ENCODE measurements at regions not wholly inside any gene's neighbourhood (a gene's known extent, or its start where the extent isn't known, plus 50 kb on each side); places are given as distances from the start of the nearest gene placed in this dataset.

DNA sequence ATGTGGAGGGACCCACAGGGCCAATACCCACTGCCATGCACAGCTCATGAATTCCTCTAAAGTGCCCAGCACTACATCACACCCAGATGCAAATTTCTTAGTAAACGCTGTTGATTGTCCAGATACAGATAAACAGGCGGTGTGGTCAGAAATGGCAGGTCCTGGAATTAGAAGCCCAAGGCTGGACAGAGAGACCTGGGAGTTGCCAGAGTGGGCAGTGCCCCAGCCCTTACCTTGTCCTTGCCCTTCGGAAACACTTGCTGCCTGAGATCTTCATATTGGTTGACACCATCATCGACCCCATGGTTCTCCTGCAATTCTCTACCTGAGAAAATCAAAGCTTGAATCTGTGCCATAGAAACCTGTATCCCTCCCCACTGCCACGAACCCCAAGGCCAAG is 149.3 kb upstream of the ETV3 start:
- H3K4me3 Mint-ChIP-seq, result no peak overlapping the region
- H3K4me1 Mint-ChIP-seq (ENCODE audit: low read depth), result no peaks in the 10 kb centered on the region
- H3K9me3 Mint-ChIP-seq, result no peaks in the 10 kb centered on the region
- H3K36me3 Mint-ChIP-seq (ENCODE audit: low read depth), result no peaks in the 10 kb centered on the region
- no peak for DNase-seq (ENCODE audit: low spot score)
- H3K27ac Mint-ChIP-seq, result no peak overlapping the region
- intact Hi-C loops (cut with micrococcal nuclease), result no loop called here
- H3K27me3 Mint-ChIP-seq (ENCODE audit: insufficient read depth), result peaks cover 12% of the 10 kb centered on the region

DNA sequence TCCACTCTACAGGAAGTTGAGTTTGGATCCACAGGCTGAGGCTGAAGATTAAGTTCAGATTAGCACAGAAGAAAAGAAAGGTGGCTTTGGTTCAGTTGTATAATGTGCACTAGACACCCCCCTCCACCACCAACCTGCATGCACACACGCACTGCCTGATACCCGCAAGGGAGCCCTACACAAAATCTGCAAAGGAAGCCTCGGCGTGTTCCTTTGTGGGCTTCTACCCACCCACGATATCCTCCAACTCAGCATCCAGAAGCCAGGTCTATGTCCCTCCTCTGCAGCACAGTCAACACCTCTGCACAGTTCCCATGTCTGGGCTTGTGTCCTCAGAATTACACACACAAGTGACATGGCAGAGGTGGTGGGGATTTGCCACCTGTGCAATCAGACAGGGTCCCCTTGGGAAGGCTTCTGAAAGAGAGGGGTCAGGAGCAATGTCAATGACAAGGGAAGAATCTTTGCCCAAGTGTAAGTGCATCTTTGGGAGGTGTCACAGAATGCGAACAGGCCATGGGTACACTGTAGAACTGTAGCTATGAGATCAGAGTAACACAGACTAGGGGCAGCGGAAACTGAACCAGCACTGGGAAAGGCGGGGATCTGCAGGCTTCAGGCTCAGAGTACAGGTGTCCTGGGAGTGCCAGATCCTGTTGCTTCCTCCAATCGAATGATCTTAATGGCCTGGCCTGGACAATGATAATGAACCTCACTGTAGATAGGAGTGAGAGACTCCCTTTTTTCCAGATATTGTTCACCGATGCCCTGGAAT is 148.6 kb upstream of the ETV3 start:
- no peaks in the 10 kb centered on the region for H3K9me3 Mint-ChIP-seq
- no peak for DNase-seq (ENCODE audit: low spot score)
- intact Hi-C loops (cut with micrococcal nuclease), result no loop called here
- H3K4me1 Mint-ChIP-seq (ENCODE audit: low read depth), result no peaks in the 10 kb centered on the region
- peaks cover 15% of the 10 kb centered on the region for H3K27me3 Mint-ChIP-seq (ENCODE audit: insufficient read depth)
- H3K36me3 Mint-ChIP-seq (ENCODE audit: low read depth), result no peaks in the 10 kb centered on the region
- H3K4me3 Mint-ChIP-seq, result no peak overlapping the region
- no peak overlapping the region for H3K27ac Mint-ChIP-seq

DNA sequence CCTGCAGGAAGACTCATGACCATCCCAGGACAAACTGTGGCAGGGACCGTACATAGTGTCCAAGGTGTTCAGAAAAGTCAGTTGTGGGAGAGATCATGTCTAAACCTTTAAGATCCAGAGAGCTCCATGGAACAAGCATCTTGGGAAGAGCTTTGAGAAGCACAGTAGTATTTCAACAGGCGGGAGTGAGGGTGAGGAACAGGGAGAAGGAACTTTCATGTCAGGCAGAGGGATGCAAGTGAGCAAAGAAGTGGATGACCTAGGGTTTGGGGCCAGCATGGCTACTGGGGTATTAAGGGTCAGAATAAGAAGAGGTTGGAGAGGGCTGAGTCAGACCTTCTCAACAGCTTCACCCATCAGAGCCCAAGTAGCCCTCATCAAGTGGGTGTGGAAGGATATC is 147.9 kb upstream of the ETV3 start:
- Mint-ChIP-seq H3K27ac (no peak overlapping the region), H3K4me3 (no peak overlapping the region), H3K4me1 (ENCODE audit: low read depth) (no peaks in the 10 kb centered on the region), H3K9me3 (no peaks in the 10 kb centered on the region), H3K27me3 (ENCODE audit: insufficient read depth) (peaks cover 19% of the 10 kb centered on the region), H3K36me3 (ENCODE audit: low read depth) (no peaks in the 10 kb centered on the region)
- DNase-seq (ENCODE audit: low spot score), result no peak
- intact Hi-C loops (cut with micrococcal nuclease), result no loop called here

DNA sequence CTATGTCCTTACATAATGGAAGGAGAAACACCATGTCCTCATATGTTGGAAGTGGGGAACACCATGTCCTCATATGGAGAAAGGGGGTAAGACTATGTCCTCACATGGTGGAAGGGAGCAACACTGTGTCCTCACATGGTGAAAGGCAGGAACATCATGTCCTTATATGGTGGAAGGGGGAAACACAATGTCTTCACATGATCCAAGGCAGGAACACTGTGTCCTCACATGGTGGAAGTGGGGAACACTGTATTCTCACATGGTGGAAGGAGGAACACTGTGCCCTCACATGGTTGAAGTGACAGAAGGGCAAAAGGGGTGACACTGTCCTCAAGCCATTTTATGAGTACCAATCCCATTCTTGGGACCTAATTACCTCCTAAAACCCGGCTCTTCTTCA is 146.3 kb upstream of the ETV3 start:
- peaks cover 22% of the 10 kb centered on the region for H3K27me3 Mint-ChIP-seq (ENCODE audit: insufficient read depth)
- H3K9me3 Mint-ChIP-seq, result no peaks in the 10 kb centered on the region
- intact Hi-C loops (cut with micrococcal nuclease), result no loop called here
- no peak for DNase-seq (ENCODE audit: low spot score)
- H3K36me3 Mint-ChIP-seq (ENCODE audit: low read depth), result no peaks in the 10 kb centered on the region
- H3K4me1 Mint-ChIP-seq (ENCODE audit: low read depth), result no peaks in the 10 kb centered on the region
- H3K27ac Mint-ChIP-seq, result no peak overlapping the region
- H3K4me3 Mint-ChIP-seq, result no peak overlapping the region

DNA sequence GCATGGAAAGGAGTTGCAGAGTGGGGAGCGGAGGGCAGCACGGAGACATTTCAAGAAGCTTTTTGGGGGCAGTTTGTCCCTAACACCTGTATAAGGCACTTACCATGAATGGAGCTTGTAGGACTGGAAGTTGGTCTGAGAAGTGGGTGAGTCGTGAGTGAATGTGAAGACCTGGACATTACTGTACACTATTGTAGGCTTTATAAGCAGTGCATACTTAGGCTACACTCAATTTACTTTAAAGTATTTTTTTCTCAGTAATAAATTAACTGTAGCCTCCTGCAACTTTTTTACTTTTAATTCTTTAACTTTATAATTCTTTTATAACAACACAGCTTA is 141.6 kb upstream of the ETV3 start:
- no peak for DNase-seq (ENCODE audit: low spot score)
- H3K27me3 Mint-ChIP-seq (ENCODE audit: insufficient read depth), result peaks cover 23% of the 10 kb centered on the region
- no peak overlapping the region for H3K27ac Mint-ChIP-seq
- no peaks in the 10 kb centered on the region for H3K9me3 Mint-ChIP-seq
- no peaks in the 10 kb centered on the region for H3K4me1 Mint-ChIP-seq (ENCODE audit: low read depth)
- intact Hi-C loops (cut with micrococcal nuclease), result no loop called here
- H3K36me3 Mint-ChIP-seq (ENCODE audit: low read depth), result no peaks in the 10 kb centered on the region
- H3K4me3 Mint-ChIP-seq, result no peak overlapping the region

DNA sequence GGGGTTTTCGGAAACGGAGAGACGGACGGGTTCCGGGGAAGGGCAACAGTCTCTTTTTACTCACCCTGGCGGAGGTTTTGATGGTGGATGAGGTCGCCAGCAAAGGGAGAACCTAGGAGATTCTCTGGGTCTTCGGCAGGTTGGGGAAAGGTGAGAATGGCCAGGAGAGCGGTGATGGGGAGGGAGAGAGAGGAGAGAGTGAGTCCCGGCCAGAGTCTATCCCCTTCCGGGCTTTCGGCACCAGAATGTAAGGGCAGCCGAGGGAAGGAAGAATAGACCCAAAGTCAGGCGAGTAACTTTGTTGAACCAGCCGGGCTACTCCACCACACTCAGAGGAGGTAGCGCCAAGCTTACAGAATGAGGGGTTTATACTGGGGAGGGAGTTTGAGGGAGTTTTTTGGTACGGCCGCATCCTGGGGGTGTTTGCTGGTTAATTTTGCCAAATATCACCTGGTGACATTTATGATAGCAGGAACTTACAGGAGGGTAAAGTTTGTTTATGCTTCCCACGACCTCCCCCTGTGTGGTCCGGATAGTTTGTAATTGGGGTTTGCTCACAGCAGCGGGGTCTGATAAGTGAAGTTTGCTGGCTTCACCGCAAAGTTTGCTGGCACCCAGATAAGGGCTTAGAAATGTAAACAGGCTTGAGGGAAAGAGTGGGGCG is 141.1 kb upstream of the ETV3 start:
- H3K27me3 Mint-ChIP-seq (ENCODE audit: insufficient read depth), result peaks cover 23% of the 10 kb centered on the region
- no peaks in the 10 kb centered on the region for H3K9me3 Mint-ChIP-seq
- H3K36me3 Mint-ChIP-seq (ENCODE audit: low read depth), result no peaks in the 10 kb centered on the region
- DNase-seq (ENCODE audit: low spot score), result no peak
- no peak overlapping the region for H3K27ac Mint-ChIP-seq
- no peaks in the 10 kb centered on the region for H3K4me1 Mint-ChIP-seq (ENCODE audit: low read depth)
- intact Hi-C loops (cut with micrococcal nuclease), result no loop called here
- no peak overlapping the region for H3K4me3 Mint-ChIP-seq

DNA sequence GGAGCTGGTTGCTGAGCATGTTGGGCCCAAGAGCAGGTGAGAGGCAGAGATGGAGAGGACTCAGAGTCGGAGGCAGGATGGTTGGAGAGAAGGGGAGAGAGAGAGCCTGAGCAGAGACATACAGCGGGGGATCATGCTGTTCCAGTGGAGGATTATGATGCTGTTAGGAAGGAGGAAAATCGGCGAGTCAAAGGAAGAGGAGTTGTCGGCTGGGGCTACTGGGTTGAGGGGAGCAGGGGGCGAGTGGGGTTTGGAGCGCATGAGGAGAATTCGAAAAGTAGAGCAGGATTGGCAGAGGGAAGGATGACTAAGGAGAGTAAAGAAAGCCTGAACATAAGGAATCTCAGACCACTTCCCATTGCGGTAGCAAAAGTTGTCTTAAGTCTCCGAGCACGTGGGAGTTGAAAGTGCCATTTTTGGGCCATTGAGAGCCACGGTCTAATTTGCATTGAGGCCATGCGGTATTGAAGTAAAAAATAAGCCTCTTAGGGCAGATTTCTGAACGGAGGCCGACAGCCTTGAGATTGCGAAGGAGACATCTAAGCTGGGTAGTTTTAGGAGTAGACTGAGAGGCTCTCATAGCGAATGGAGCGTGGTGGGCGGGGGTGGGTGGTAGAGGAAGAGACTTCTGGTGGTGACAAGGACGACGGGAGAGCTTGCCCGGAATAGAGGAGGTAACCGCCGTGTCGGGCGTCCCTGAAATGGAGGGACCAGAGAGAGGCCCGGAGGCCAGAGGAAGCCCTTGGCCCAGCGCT is 140.4 kb upstream of the ETV3 start:
- H3K9me3 Mint-ChIP-seq, result no peaks in the 10 kb centered on the region
- intact Hi-C loops (cut with micrococcal nuclease), result no loop called here
- H3K4me1 Mint-ChIP-seq (ENCODE audit: low read depth), result no peaks in the 10 kb centered on the region
- H3K27me3 Mint-ChIP-seq (ENCODE audit: insufficient read depth), result peaks cover 22% of the 10 kb centered on the region
- no peak for DNase-seq (ENCODE audit: low spot score)
- no peak overlapping the region for H3K4me3 Mint-ChIP-seq
- H3K36me3 Mint-ChIP-seq (ENCODE audit: low read depth), result no peaks in the 10 kb centered on the region
- H3K27ac Mint-ChIP-seq, result no peak overlapping the region

DNA sequence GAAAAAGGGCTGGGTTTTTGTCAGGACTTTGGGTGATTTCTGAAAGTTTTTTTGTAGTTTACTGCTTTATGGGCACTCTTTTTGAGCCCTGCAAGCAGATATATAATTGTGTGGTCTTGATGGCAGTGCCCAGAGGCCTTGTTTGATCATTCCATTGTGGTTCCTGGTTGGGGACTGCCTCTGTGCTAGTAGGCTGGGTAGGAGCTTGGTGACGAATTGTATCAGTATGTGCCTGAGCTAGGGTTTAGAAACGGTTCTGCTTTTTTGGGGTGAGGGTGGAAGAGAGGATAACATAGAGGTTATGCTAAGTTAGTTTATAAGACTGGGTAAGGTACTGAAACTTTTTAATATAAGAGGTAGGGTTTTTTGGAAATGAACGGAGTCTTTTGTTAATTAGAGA is 139.7 kb upstream of the ETV3 start:
- Mint-ChIP-seq H3K4me1 (ENCODE audit: low read depth) (no peaks in the 10 kb centered on the region), H3K27me3 (ENCODE audit: insufficient read depth) (peaks cover 18% of the 10 kb centered on the region), H3K4me3 (no peak overlapping the region), H3K9me3 (no peaks in the 10 kb centered on the region), H3K36me3 (ENCODE audit: low read depth) (no peaks in the 10 kb centered on the region), H3K27ac (no peak overlapping the region)
- DNase-seq (ENCODE audit: low spot score), result no peak
- intact Hi-C loops (cut with micrococcal nuclease), result no loop called here

DNA sequence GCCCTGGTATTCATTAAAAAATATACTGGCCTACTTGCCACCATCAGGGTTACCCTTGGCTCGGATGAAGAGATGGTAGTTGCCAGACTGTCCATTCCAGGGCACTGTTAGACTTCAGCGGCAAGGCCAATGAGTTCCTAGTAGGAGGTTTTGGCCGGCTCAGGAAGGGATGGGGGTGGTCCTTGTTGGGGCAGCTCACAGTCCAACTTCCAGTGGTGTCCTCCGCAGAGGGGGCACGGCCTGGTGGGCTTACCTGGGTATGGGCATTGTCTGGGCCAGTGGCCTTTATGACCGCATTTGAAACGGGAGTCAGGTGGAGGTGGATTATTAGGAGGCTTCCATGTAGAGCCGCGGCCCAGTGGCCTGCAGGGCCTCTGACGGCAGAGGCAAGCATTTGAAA is 139.1 kb upstream of the ETV3 start:
- Mint-ChIP-seq H3K27ac (no peak overlapping the region), H3K9me3 (no peaks in the 10 kb centered on the region), H3K36me3 (ENCODE audit: low read depth) (no peaks in the 10 kb centered on the region), H3K4me3 (no peak overlapping the region), H3K4me1 (ENCODE audit: low read depth) (no peaks in the 10 kb centered on the region), H3K27me3 (ENCODE audit: insufficient read depth) (peaks cover 15% of the 10 kb centered on the region)
- intact Hi-C loops (cut with micrococcal nuclease), result no loop called here
- no peak for DNase-seq (ENCODE audit: low spot score)

DNA sequence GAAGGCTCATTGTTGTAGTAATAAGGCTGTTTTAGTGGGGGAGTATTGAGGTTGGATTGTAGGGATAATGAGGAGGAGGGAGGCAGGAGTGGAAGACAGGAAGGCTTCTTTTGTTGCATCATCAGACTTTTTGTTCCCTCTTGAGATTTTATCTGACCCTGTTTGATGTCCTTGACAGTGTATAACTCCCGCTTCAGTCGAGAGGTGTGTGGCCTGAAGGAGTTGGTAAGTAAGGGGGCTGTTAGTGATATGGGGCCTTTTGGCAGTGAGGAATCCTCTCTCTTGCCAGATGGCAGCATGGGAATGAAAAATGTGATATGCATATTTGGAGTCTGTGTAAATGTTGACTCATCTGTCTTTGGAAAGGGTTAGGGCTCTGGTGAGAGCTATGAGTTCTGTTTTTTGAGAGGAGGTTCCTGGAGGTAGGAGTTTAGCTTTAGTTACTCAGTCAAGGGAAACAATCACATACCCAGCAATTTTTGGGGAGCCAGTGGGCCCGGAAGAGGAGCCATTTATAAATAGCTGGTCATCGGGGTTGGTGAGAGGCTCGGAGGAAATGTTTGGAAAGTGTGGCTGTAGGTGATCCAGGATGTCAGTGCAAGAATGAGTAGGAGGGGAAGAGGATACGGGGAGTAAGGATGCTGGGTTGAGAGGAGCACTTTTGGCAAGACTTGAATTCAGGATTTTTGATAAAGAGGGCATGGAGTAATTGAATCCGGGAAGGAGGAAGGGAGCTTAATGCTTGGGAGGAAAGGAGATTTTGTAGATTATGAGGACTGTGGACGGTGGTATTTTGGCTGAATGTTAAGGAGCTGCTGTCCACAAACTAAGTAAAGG is 136.7 kb upstream of the ETV3 start:
- intact Hi-C loops (cut with micrococcal nuclease), result no loop called here
- no peak overlapping the region for H3K4me3 Mint-ChIP-seq
- DNase-seq (ENCODE audit: low spot score), result no peak
- no peaks in the 10 kb centered on the region for H3K4me1 Mint-ChIP-seq (ENCODE audit: low read depth)
- H3K27ac Mint-ChIP-seq, result no peak overlapping the region
- H3K27me3 Mint-ChIP-seq (ENCODE audit: insufficient read depth), result peaks cover 11% of the 10 kb centered on the region
- H3K9me3 Mint-ChIP-seq, result no peaks in the 10 kb centered on the region
- no peaks in the 10 kb centered on the region for H3K36me3 Mint-ChIP-seq (ENCODE audit: low read depth)

DNA sequence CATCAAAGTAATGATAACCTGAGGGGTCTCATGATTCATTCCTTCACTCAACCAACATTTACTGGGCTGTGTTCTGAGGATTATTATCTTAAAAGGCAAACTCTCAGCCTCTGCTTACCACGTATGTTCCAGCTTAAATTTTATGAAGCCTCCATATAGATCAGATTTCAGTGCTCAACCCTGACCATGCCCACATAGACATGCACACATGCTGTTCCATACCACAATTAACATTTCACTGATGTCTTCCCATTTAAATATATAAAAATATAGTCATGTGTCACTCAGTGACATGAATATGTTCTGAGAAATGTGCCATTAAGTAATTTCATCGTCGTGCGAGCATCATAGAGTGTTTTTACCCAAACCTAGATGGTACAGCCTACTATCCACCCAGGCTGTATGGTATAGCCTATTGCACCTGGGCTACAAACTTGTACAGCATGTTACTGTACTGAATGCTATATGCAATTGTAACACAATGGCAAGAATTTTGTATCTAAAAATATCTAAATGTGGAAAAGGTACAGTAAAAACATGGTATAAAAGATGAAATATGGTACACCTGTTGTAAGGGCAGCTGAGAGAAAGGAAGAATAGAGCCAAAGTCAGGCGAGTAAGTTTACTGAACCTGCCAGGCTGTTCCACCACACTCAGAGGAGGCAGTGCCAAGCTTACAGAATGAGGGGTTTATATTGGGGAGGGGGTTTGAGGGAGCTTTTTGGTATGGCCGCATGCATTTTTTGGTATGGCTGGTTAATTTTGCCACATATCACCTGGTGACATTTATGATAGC is 134.7 kb upstream of the ETV3 start:
- Mint-ChIP-seq H3K36me3 (ENCODE audit: low read depth) (no peaks in the 10 kb centered on the region), H3K4me1 (ENCODE audit: low read depth) (no peaks in the 10 kb centered on the region), H3K9me3 (no peaks in the 10 kb centered on the region), H3K27me3 (ENCODE audit: insufficient read depth) (peaks cover 2% of the 10 kb centered on the region), H3K27ac (no peak overlapping the region), H3K4me3 (no peak overlapping the region)
- intact Hi-C loops (cut with micrococcal nuclease), result no loop called here
- no peak for DNase-seq (ENCODE audit: low spot score)

DNA sequence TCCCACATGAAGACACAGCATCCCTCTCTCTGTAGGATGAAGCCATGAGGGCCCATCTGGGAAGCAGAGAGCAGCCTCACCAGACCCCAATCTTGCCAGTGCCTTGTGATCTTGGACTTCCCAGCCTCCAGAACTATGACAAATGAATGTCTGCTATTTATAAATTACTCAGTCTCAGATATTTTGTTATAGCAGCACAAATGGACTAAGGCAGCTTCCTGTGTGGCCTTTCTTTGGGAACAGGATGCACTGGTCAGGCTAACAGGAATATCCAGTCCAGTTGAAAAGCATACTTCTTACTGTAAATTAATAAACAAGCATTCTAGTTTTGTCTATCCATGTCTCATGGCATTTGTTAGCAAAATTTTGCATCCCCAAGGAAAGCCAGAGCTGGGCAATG is 134.1 kb upstream of the ETV3 start:
- DNase-seq (ENCODE audit: low spot score), result no peak
- Mint-ChIP-seq H3K27ac (no peak overlapping the region), H3K4me1 (ENCODE audit: low read depth) (no peaks in the 10 kb centered on the region), H3K36me3 (ENCODE audit: low read depth) (no peaks in the 10 kb centered on the region), H3K9me3 (no peaks in the 10 kb centered on the region), H3K27me3 (ENCODE audit: insufficient read depth) (peaks cover 2% of the 10 kb centered on the region), H3K4me3 (no peak overlapping the region)
- intact Hi-C loops (cut with micrococcal nuclease), result no loop called here
